ENCODE measurements at regions not wholly inside any gene's neighbourhood (a gene's known extent, or its start where the extent isn't known, plus 50 kb on each side); places are given as distances from the start of the nearest gene placed in this dataset.

DNA sequence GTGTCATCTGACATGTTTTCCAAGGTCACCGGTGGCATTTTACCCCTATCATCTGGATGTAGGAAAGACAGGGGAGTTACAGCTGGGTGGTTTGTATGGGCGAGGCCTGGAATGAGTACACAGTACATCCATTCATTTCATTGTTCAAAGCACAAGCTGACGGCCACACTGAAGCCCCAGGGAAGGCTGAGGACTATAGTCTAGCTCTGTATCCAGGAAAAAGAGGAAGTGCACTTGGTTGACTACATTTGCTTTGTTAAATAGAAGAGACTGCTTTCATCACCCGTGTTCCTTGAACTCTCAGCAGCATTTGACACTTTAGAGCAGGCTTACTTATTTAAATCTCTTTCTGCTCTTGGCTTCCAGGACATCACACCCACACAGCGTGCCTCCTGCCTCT is 1041.0 kb upstream of the TENM3 start:
- Histone ChIP-seq H3K79me2 (ENCODE audit: insufficient read depth, low read length) (no peaks in the 10 kb centered on the region), H3K9ac (ENCODE audit: low read depth, low read length) (no peak overlapping the region), H3K9me3 (ENCODE audit: insufficient read depth, low read length, severe bottlenecking) (no peaks in the 10 kb centered on the region), H3K36me3 (ENCODE audit: insufficient read depth, low read length) (no peaks in the 10 kb centered on the region), H3K27me3 (ENCODE audit: insufficient read depth, low read length, poor library complexity) (no peaks in the 10 kb centered on the region), H2AFZ (ENCODE audit: low read depth, low read length) (no peak overlapping the region), H3K4me1 (ENCODE audit: insufficient read depth, low read length) (no peaks in the 10 kb centered on the region), H4K20me1 (ENCODE audit: insufficient read depth, low read length) (no peaks in the 10 kb centered on the region), H3K4me3 (ENCODE audit: low read depth in 1 of 2, low read length in 2 of 2) (no peak overlapping the region), H3K27ac (ENCODE audit: low read length) (no peak overlapping the region), H3K4me2 (ENCODE audit: insufficient read depth, low read length) (no peak overlapping the region)
- ATAC-seq (ENCODE audit: insufficient read depth, low read depth): no peak
- DNase-seq: no peak
- TF ChIP-seq, protein P1, sequence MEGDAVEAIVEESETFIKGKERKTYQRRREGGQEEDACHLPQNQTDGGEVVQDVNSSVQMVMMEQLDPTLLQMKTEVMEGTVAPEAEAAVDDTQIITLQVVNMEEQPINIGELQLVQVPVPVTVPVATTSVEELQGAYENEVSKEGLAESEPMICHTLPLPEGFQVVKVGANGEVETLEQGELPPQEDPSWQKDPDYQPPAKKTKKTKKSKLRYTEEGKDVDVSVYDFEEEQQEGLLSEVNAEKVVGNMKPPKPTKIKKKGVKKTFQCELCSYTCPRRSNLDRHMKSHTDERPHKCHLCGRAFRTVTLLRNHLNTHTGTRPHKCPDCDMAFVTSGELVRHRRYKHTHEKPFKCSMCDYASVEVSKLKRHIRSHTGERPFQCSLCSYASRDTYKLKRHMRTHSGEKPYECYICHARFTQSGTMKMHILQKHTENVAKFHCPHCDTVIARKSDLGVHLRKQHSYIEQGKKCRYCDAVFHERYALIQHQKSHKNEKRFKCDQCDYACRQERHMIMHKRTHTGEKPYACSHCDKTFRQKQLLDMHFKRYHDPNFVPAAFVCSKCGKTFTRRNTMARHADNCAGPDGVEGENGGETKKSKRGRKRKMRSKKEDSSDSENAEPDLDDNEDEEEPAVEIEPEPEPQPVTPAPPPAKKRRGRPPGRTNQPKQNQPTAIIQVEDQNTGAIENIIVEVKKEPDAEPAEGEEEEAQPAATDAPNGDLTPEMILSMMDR (IDR thresholded peaks at IDR 0.05; ENCODE audit: borderline replicate concordance, extremely low read depth, low read length, poor library complexity, severe bottlenecking): no peak
- no peak for TF ChIP-seq EZH2 (IDR thresholded peaks at IDR 0.05; ENCODE audit: borderline replicate concordance, low read depth, low read length, severe bottlenecking)

GRCh38 chr4:181204109-181204508 is 1039.1 kb upstream of the TENM3 start:
- Histone ChIP-seq H3K79me2 (ENCODE audit: insufficient read depth, low read length) (no peaks in the 10 kb centered on the region), H3K9ac (ENCODE audit: low read depth, low read length) (no peak overlapping the region), H2AFZ (ENCODE audit: low read depth, low read length) (no peak overlapping the region), H3K27me3 (ENCODE audit: insufficient read depth, low read length, poor library complexity) (no peaks in the 10 kb centered on the region), H3K27ac (ENCODE audit: low read length) (no peak overlapping the region), H4K20me1 (ENCODE audit: insufficient read depth, low read length) (no peaks in the 10 kb centered on the region), H3K4me2 (ENCODE audit: insufficient read depth, low read length) (no peak overlapping the region), H3K9me3 (ENCODE audit: insufficient read depth, low read length, severe bottlenecking) (no peaks in the 10 kb centered on the region), H3K36me3 (ENCODE audit: insufficient read depth, low read length) (no peaks in the 10 kb centered on the region), H3K4me1 (ENCODE audit: insufficient read depth, low read length) (no peaks in the 10 kb centered on the region), H3K4me3 (ENCODE audit: low read depth in 1 of 2, low read length in 2 of 2) (no peak overlapping the region)
- TF ChIP-seq, protein P1 (IDR thresholded peaks at IDR 0.05; ENCODE audit: borderline replicate concordance, extremely low read depth, low read length, poor library complexity, severe bottlenecking): no peak
- TF ChIP-seq EZH2 (IDR thresholded peaks at IDR 0.05; ENCODE audit: borderline replicate concordance, low read depth, low read length, severe bottlenecking): no peak
- DNase-seq (no peak), ATAC-seq (ENCODE audit: insufficient read depth, low read depth) (no peak)

- no peak for ATAC-seq (ENCODE audit: insufficient read depth, low read depth)
Observed at GRCh38 chr4:181213551-181213950, 1029.7 kb upstream of the TENM3 start.

More at GRCh38 chr4:181213551-181213950, 1029.7 kb upstream of the TENM3 start:
- Histone ChIP-seq H3K27me3 (ENCODE audit: insufficient read depth, low read length, poor library complexity) (no peaks in the 10 kb centered on the region), H3K9ac (ENCODE audit: low read depth, low read length) (no peak overlapping the region), H3K79me2 (ENCODE audit: insufficient read depth, low read length) (no peaks in the 10 kb centered on the region), H2AFZ (ENCODE audit: low read depth, low read length) (no peak overlapping the region), H3K4me2 (ENCODE audit: insufficient read depth, low read length) (no peak overlapping the region), H3K4me3 (ENCODE audit: low read depth in 1 of 2, low read length in 2 of 2) (no peak overlapping the region), H4K20me1 (ENCODE audit: insufficient read depth, low read length) (no peaks in the 10 kb centered on the region), H3K36me3 (ENCODE audit: insufficient read depth, low read length) (no peaks in the 10 kb centered on the region), H3K27ac (ENCODE audit: low read length) (no peak overlapping the region), H3K4me1 (ENCODE audit: insufficient read depth, low read length) (no peaks in the 10 kb centered on the region), H3K9me3 (ENCODE audit: insufficient read depth, low read length, severe bottlenecking) (no peaks in the 10 kb centered on the region)
- TF ChIP-seq, protein P1 (IDR thresholded peaks at IDR 0.05; ENCODE audit: borderline replicate concordance, extremely low read depth, low read length, poor library complexity, severe bottlenecking): no peak
- no peak for TF ChIP-seq EZH2 (IDR thresholded peaks at IDR 0.05; ENCODE audit: borderline replicate concordance, low read depth, low read length, severe bottlenecking)
- DNase-seq: no peak
